RWPE1 (cell line): ENCODE measurements at regions not wholly inside any gene's neighbourhood (a gene's known extent, or its start where the extent isn't known, plus 50 kb on each side); places are given as distances from the start of the nearest gene placed in this dataset.

Source experiments
- CTCF ChIA-PET: fragments of 350-600 bp; sonication (Branson Sonifier 250); formaldehyde crosslinking; extraction: SDS; loops from one replicate; lab custom pipeline; 2021; lab: Yijun Ruan, JAX
- POLR2A ChIA-PET: fragments of 400-600 bp; formaldehyde crosslinking; extraction: SDS; loops from one replicate; lab custom pipeline; 2020; ENCODE audit warnings: antibody characterized with exemption; ENCODE audit not compliant: low non-redundant PET; lab: Yijun Ruan, JAX
- DNase-seq: peaks from one replicate; pipeline ENCODE4 v3.0.0; 2012; ENCODE audit warnings: low spot score
- H3K27ac ChIP-seq: fragments of 450-650 bp; 2 replicates; pipeline ENCODE4 v1.5.1; 2017
- CTCF ChIP-seq: fragments of 450-650 bp; conservative IDR thresholded peaks from 2 replicates; pipeline ENCODE4 v1.5.1; 2017; ENCODE audit warnings: low read depth, mild to moderate bottlenecking

GRCh38 chr3:141814375-141814774 is 51.2 kb downstream of the GRK7 start:
- ChIA-PET POLR2A (no interaction called here), CTCF (no interaction called here)
- TF ChIP-seq CTCF = no peak

GRCh38 chr3:141815667-141816066 is 52.5 kb downstream of the GRK7 start:
- TF ChIP-seq CTCF = no peak
- ChIA-PET CTCF (no interaction called here), POLR2A (no interaction called here)

More at GRCh38 chr3:141814375-141814774, 51.2 kb downstream of the GRK7 start:
- no peak overlapping the region for H3K27ac ChIP-seq
- no peak for DNase-seq

GRCh38 chr3:141816958-141817357 is 53.8 kb downstream of the GRK7 start:
- no peak for DNase-seq
- POLR2A ChIA-PET = no interaction called here
- no peak overlapping the region for H3K27ac ChIP-seq
- CTCF ChIA-PET = no interaction called here
- TF ChIP-seq CTCF = no peak

More at GRCh38 chr3:141815667-141816066, 52.5 kb downstream of the GRK7 start:
- H3K27ac ChIP-seq = no peak overlapping the region
- DNase-seq = no peak

- H3K27ac ChIP-seq = peak overlapping the region; percentile 72
- POLR2A ChIA-PET = no interaction called here
- CTCF ChIA-PET = interaction anchor here (0.6 kb wide), 1 partner anchor 19 kb away, joined by 5 read pairs; no protein-coding TSS in a partner anchor
- peak; percentile 30 for DNase-seq
- no peak for TF ChIP-seq CTCF
Measured at GRCh38 chr3:141825216-141826011, 51.0 kb upstream of the ATP1B3 start.
